Mesenchymal stem cell (in vitro differentiated cells and primary cell): ENCODE measurements at regions not wholly inside any gene's neighbourhood (a gene's known extent, or its start where the extent isn't known, plus 50 kb on each side); places are given as distances from the start of the nearest gene placed in this dataset.
A peak's percentile ranks its signal among the peaks of the same experiment; 100 is the strongest.

Experiments used
- DNase-seq: peaks from one replicate; pipeline ENCODE4 v3.0.0-alpha.2; 2013
- H2AFZ ChIP-seq: one replicate; pipeline ENCODE4 v1.6.1; 2013; ENCODE audit warnings: low read depth, mild to moderate bottlenecking, control low read depth, inconsistent platforms, low read length, moderate library complexity
- H2AK5ac ChIP-seq: 2 replicates; pipeline ENCODE4 v1.6.1; 2013; ENCODE audit warnings: low read length, moderate library complexity, mild to moderate bottlenecking, inconsistent platforms; ENCODE audit not compliant: severe bottlenecking
- H2BK120ac ChIP-seq: one replicate; pipeline ENCODE4 v1.6.1; 2013; ENCODE audit warnings: low read depth, mild to moderate bottlenecking, inconsistent platforms, low read length, moderate library complexity
- H2BK12ac ChIP-seq, 2 experiments: one replicate each; pipeline ENCODE4 v1.6.1; 2013; ENCODE audit warnings: inconsistent platforms in 2 of 2, low read length in 2 of 2, mild to moderate bottlenecking in 2 of 2, moderate library complexity in 2 of 2, control low read depth in 1 of 2
- H2BK15ac ChIP-seq: one replicate; pipeline ENCODE4 v1.6.1; 2013; ENCODE audit warnings: mild to moderate bottlenecking, low read depth, inconsistent platforms; ENCODE audit not compliant: poor library complexity, severe bottlenecking
- H2BK5ac ChIP-seq: 2 replicates; pipeline ENCODE4 v1.6.1; 2013; ENCODE audit warnings: low read depth, mild to moderate bottlenecking, low read length, control low read depth, inconsistent platforms; ENCODE audit not compliant: poor library complexity, severe bottlenecking
- H3K14ac ChIP-seq, 2 experiments: one replicate each; pipeline ENCODE4 v1.6.1; 2013; ENCODE audit warnings: inconsistent platforms in 2 of 2, low read length in 2 of 2, control low read depth in 1 of 2, mild to moderate bottlenecking in 1 of 2, moderate library complexity in 1 of 2
- H3K18ac ChIP-seq, 2 experiments: one replicate each; pipeline ENCODE4 v1.6.1; 2013; ENCODE audit warnings: inconsistent platforms in 2 of 2, low read length in 2 of 2, control low read depth in 1 of 2, low read depth in 1 of 2, mild to moderate bottlenecking in 1 of 2
- H3K23ac ChIP-seq, 2 experiments: one replicate each; pipeline ENCODE4 v1.6.1; 2013; ENCODE audit warnings: inconsistent platforms in 2 of 2, low read length in 2 of 2, mild to moderate bottlenecking in 2 of 2, moderate library complexity in 2 of 2, control low read depth in 1 of 2
- H3K27ac ChIP-seq: 2 replicates; pipeline ENCODE4 v1.5.1; 2013; ENCODE audit warnings: mild to moderate bottlenecking, moderate library complexity, low read length, control low read depth, inconsistent platforms; ENCODE audit not compliant: poor library complexity, severe bottlenecking
- H3K27me3 ChIP-seq, 2 experiments: 2 replicates each; pipeline versions ENCODE4 v1.6.1 to v1.7.0; 2013; ENCODE audit warnings: low read length in 2 of 2, mild to moderate bottlenecking in 2 of 2, moderate library complexity in 2 of 2, control low read depth in 1 of 2, inconsistent platforms in 1 of 2; ENCODE audit not compliant: control insufficient read depth in 1 of 2, insufficient read depth in 1 of 2
- H3K36me3 ChIP-seq, 2 experiments: 2 replicates each; pipeline versions ENCODE4 v1.6.1 to v1.7.0; 2013; ENCODE audit warnings: low read length in 2 of 2, control low read depth in 1 of 2, inconsistent platforms in 1 of 2, low read depth in 1 of 2, mild to moderate bottlenecking in 1 of 2; ENCODE audit not compliant: insufficient read depth in 2 of 2, control insufficient read depth in 1 of 2
- H3K4ac ChIP-seq, 2 experiments: one replicate each; pipeline ENCODE4 v1.6.1; 2013; ENCODE audit warnings: inconsistent platforms in 2 of 2, low read length in 2 of 2, mild to moderate bottlenecking in 2 of 2, moderate library complexity in 2 of 2, control low read depth in 1 of 2, low read depth in 1 of 2
- H3K4me1 ChIP-seq: 2 replicates; pipeline ENCODE4 v1.6.1; 2013; ENCODE audit warnings: low read depth, low read length, control low read depth; ENCODE audit not compliant: control insufficient read depth, insufficient read depth
- H3K4me2 ChIP-seq: 2 replicates; pipeline ENCODE4 v1.6.1; 2013; ENCODE audit warnings: low read length, mild to moderate bottlenecking, inconsistent platforms; ENCODE audit not compliant: poor library complexity, severe bottlenecking
- H3K4me3 ChIP-seq, 2 experiments: 2 replicates each; pipeline versions ENCODE4 v1.5.1 to v1.7.0; 2013; ENCODE audit warnings: low read length in 2 of 2, mild to moderate bottlenecking in 2 of 2, control low read depth in 1 of 2, low read depth in 1 of 2; ENCODE audit not compliant: insufficient read depth in 1 of 2
- H3K79me1 ChIP-seq: replicated peaks from 2 replicates; pipeline ENCODE4 v1.6.1; 2013; ENCODE audit warnings: mild to moderate bottlenecking, control low read depth, low read length, inconsistent platforms; ENCODE audit not compliant: poor library complexity, severe bottlenecking
- H3K9ac ChIP-seq: 2 replicates; pipeline ENCODE4 v1.7.0; 2013; ENCODE audit warnings: mild to moderate bottlenecking, low read length, moderate library complexity
- H3K9me3 ChIP-seq: 2 replicates; pipeline ENCODE4 v1.7.0; 2013; ENCODE audit warnings: mild to moderate bottlenecking, low read length; ENCODE audit not compliant: control insufficient read depth
- H4K8ac ChIP-seq: one replicate; pipeline ENCODE4 v1.6.1; 2013; ENCODE audit warnings: inconsistent platforms, mild to moderate bottlenecking, low read length, moderate library complexity
- H4K91ac ChIP-seq: one replicate; pipeline ENCODE4 v1.6.1; 2013; ENCODE audit warnings: mild to moderate bottlenecking, low read length, inconsistent platforms
- WGBS: methylation state at CpG from one replicate; pipeline ENCODE4 v1.1.7; 2013; ENCODE audit warnings: mixed read lengths; 5-methylcytosine and 5-hydroxymethylcytosine counted together

DNA sequence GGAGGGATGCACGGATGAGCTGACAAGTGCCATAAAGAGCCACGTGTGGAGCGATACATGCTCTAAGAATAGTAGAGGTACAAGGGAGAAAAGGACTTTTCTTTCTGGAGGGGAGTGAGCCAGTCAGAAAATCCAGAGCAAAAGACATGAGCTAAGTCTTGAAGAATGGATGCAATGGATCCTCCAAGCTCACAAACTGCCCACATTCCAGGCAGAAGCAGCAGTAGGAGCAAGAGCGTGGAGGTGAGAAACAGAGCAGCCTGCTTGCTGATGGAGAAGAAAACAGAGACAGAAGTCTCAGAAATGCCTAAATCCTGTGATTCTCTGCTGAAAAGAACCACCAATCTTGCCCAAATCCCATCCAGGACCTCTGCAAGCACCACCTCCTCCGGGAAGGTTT, 78.2 kb upstream of the RALGPS2 start:
- Histone ChIP-seq H3K4ac (no peak overlapping the region), H2BK120ac (no peak overlapping the region), H3K27me3 (no peaks in the 10 kb centered on the region), H3K9me3 (no peaks in the 10 kb centered on the region), H3K23ac (no peak overlapping the region), H2BK12ac (peak overlapping the region in 1 of 2 experiments; percentile 43), H3K79me1 (no peaks in the 10 kb centered on the region), H3K4me3 (no peak overlapping the region), H3K18ac (peak overlapping the region in 1 of 2 experiments; percentile 28), H2AK5ac (no peak overlapping the region), H3K9ac (no peak overlapping the region), H4K8ac (no peak overlapping the region), H3K4me2 (no peak overlapping the region), H2BK15ac (no peak overlapping the region), H3K36me3 (no peaks in the 10 kb centered on the region), H3K4me1 (peaks cover 8% of the 10 kb centered on the region), H2AFZ (no peak overlapping the region), H3K27ac (no peak overlapping the region), H4K91ac (no peak overlapping the region), H3K14ac (no peak overlapping the region), H2BK5ac (no peak overlapping the region)
- 88% methylated on average over 5 of the region's 5 CpGs for WGBS
- DNase-seq = no peak

DNA sequence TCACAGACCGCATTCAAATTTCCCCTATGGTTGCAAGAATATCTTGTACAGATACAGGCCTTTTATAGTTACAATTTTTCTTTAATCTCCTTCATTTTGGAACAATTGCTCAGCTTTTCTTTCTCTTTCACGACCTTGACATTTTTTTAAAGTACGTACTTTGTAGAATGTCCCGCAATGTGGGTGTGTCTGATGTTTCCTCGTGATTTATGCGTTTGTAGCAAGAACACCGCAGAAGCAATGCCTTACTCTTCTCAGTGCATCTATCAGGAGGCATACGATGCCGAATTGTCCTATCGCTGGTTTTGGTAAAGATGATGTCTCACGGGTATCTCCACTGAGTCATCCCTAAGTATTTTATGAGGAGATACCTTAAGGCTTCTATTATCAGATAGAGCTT, 76.9 kb upstream of the RALGPS2 start:
- H2AK5ac ChIP-seq = no peak overlapping the region
- no peaks in the 10 kb centered on the region for H3K79me1 ChIP-seq
- H3K4me3 ChIP-seq = no peak overlapping the region
- H4K91ac ChIP-seq = no peak overlapping the region
- no peak overlapping the region for H3K4me2 ChIP-seq
- no peaks in the 10 kb centered on the region for H3K9me3 ChIP-seq
- no peak overlapping the region for H2BK5ac ChIP-seq
- DNase-seq = no peak
- H2BK120ac ChIP-seq = no peak overlapping the region
- no peak overlapping the region for H2AFZ ChIP-seq
- H2BK15ac ChIP-seq = no peak overlapping the region
- no peak overlapping the region for H3K9ac ChIP-seq
- H3K14ac ChIP-seq = no peak overlapping the region
- H3K27ac ChIP-seq = no peak overlapping the region
- H3K23ac ChIP-seq = no peak overlapping the region
- H3K4me1 ChIP-seq = peaks cover 10% of the 10 kb centered on the region
- no peaks in the 10 kb centered on the region for H3K27me3 ChIP-seq
- no peak overlapping the region for H3K18ac ChIP-seq
- no peak overlapping the region for H2BK12ac ChIP-seq
- no peak overlapping the region for H4K8ac ChIP-seq
- WGBS = 96% methylated on average over 7 of the region's 11 CpGs
- H3K36me3 ChIP-seq = no peaks in the 10 kb centered on the region
- H3K4ac ChIP-seq = no peak overlapping the region

DNA sequence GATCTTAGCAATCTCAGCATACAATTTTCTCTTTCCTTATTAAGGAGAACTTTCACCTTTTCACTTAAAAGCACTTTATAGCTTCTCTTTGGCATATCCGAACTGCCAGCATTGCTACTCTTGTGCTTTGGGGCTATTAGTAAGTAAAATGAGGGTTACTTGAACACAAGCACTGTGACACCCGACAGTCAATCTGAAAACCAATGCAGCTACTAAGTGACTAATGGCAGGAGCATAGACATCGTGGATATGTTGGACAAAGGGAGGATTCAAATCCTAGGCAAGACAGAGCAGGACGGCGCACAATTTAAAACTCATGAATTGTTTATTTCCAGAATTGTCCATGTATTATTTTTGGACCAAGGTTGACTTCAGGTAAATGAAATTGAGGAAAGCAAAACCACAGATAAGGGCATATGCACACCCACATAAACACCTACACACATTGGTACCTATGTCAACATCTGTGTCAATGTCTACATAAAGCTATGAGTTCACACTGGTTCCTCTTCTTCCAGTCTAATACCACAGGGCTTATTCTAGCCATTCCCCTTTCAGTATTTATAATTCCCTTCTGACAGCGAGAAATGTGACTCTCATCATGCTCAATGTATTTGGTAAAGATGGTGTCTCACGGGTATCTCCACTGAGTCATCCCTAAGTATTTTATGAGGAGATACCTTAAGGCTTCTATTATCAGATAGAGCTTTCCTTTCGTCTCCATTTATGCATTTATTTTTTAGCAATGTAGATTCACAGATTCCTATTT, 75.3 kb upstream of the RALGPS2 start:
- Histone ChIP-seq H4K91ac (no peak overlapping the region), H3K79me1 (no peaks in the 10 kb centered on the region), H4K8ac (no peak overlapping the region), H2AFZ (no peak overlapping the region), H3K14ac (no peak overlapping the region), H3K4ac (no peak overlapping the region), H2BK5ac (no peak overlapping the region), H3K18ac (no peak overlapping the region), H2BK15ac (peak overlapping the region; percentile 57), H3K9ac (no peak overlapping the region), H3K36me3 (no peaks in the 10 kb centered on the region), H3K23ac (no peak overlapping the region), H2BK12ac (no peak overlapping the region), H3K27ac (no peak overlapping the region), H3K4me2 (no peak overlapping the region), H3K9me3 (no peaks in the 10 kb centered on the region), H3K4me3 (no peak overlapping the region), H3K27me3 (no peaks in the 10 kb centered on the region), H2BK120ac (no peak overlapping the region), H2AK5ac (no peak overlapping the region), H3K4me1 (peaks cover 10% of the 10 kb centered on the region)
- no peak for DNase-seq
- WGBS = over 99% methylated on average over 6 of the region's 8 CpGs

DNA sequence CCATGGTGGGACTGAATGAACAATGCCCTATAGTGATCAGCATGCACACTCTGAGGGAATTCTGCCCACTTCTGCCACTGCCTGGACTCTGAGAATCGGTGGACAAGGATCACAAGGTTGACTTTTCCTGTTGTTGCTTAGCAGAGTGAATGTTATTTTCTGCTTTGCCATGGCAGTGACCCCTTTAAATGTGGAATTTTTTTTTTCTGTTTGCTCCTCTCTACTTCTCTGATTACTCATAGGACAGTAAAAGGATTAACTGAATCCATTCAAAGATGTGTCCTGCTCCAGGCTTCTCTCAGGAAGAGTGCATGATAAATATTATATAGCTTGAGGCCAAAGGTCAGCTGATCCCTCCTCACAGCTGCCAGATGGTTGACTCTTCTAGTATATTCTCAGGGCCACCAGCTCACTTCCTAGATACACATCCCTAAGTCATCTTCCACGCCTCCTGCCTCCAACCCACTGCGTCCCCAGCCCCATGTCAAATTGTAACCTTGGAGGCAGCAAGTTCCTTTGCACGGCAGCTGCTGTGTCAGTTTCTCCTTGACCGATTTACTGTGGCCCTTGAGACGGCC, 74.0 kb upstream of the RALGPS2 start:
- Histone ChIP-seq H3K4ac (peak overlapping the region in 1 of 2 experiments; percentile 17), H3K14ac (peak overlapping the region in 1 of 2 experiments; percentile 35), H2BK15ac (no peak overlapping the region), H2BK5ac (no peak overlapping the region), H2AK5ac (peak overlapping the region; percentile 56), H3K4me1 (peaks cover 7% of the 10 kb centered on the region), H3K18ac (peak overlapping the region; percentile 37 to 86), H2BK120ac (no peak overlapping the region), H3K4me3 (peak overlapping the region in 1 of 2 experiments; percentile 60), H3K23ac (no peak overlapping the region), H2BK12ac (peak overlapping the region in 1 of 2 experiments; percentile 56), H3K36me3 (no peaks in the 10 kb centered on the region), H3K4me2 (no peak overlapping the region), H2AFZ (no peak overlapping the region), H4K91ac (peak overlapping the region; percentile 47), H3K9ac (peak overlapping the region; percentile 83), H3K27ac (no peak overlapping the region), H3K9me3 (no peaks in the 10 kb centered on the region), H4K8ac (peak overlapping the region; percentile 62), H3K27me3 (no peaks in the 10 kb centered on the region), H3K79me1 (no peaks in the 10 kb centered on the region)
- peak; percentile 81 for DNase-seq
- 49% methylated on average over 6 of the region's 6 CpGs for WGBS
